Activated CD8-positive, alpha-beta memory T cell treated with anti-CD3 and anti-CD28 coated beads, Interleukin-2, amount 50 U/mL, for 1 hour (primary cell): ENCODE measurements at regions not wholly inside any gene's neighbourhood (a gene's known extent, or its start where the extent isn't known, plus 50 kb on each side); places are given as distances from the start of the nearest gene placed in this dataset.

Experiments used
- DNase-seq: peaks from one replicate; pipeline ENCODE4 v3.0.0-alpha.2; 2020; ENCODE audit errors: extremely low read depth

GRCh38 chr15:70426096-70426821, 328.5 kb upstream of the TLE3 start:
- no peak for DNase-seq

- DNase-seq = no peak
Measured at GRCh38 chr15:70424937-70425411, 327.3 kb upstream of the TLE3 start.

- no peak for DNase-seq
Measured at GRCh38 chr15:70423267-70423666, 325.6 kb upstream of the TLE3 start.

- DNase-seq = no peak
Measured at GRCh38 chr15:70422342-70422741, 324.6 kb upstream of the TLE3 start.

GRCh38 chr15:70420948-70421482, 323.3 kb upstream of the TLE3 start:
- DNase-seq = no peak

GRCh38 chr15:70420086-70420947, 322.6 kb upstream of the TLE3 start:
- no peak for DNase-seq

- no peak for DNase-seq
Measured at GRCh38 chr15:70418943-70419342, 321.2 kb upstream of the TLE3 start.

GRCh38 chr15:70417535-70417934, 319.8 kb upstream of the TLE3 start:
- no peak for DNase-seq

- no peak for DNase-seq
Measured at GRCh38 chr15:70416829-70417228, 319.1 kb upstream of the TLE3 start.

- DNase-seq = no peak
Measured at GRCh38 chr15:70415398-70415797, 317.7 kb upstream of the TLE3 start.

- no peak for DNase-seq
Measured at GRCh38 chr15:70414626-70415025, 316.9 kb upstream of the TLE3 start.

- DNase-seq = no peak
Measured at GRCh38 chr15:70412794-70413193, 315.1 kb upstream of the TLE3 start.

GRCh38 chr15:70411143-70411863, 313.6 kb upstream of the TLE3 start:
- no peak for DNase-seq

- DNase-seq = no peak
Measured at GRCh38 chr15:70410371-70410985, 312.8 kb upstream of the TLE3 start.

GRCh38 chr15:70409388-70409787, 311.7 kb upstream of the TLE3 start:
- no peak for DNase-seq

GRCh38 chr15:70407955-70408354, 310.2 kb upstream of the TLE3 start:
- DNase-seq = no peak

- DNase-seq = no peak
Measured at GRCh38 chr15:70407336-70407670, 309.6 kb upstream of the TLE3 start.

- no peak for DNase-seq
Measured at GRCh38 chr15:70406617-70407335, 309.1 kb upstream of the TLE3 start.

GRCh38 chr15:70401709-70402108, 304.0 kb upstream of the TLE3 start:
- no peak for DNase-seq

GRCh38 chr15:70400766-70401541, 303.2 kb upstream of the TLE3 start:
- no peak for DNase-seq
